Hepatocyte (in vitro differentiated cells): ENCODE measurements at regions not wholly inside any gene's neighbourhood (a gene's known extent, or its start where the extent isn't known, plus 50 kb on each side); places are given as distances from the start of the nearest gene placed in this dataset.

Experiments
- DNase-seq: peaks from one replicate; pipeline ENCODE4 v3.0.0-alpha.2; 2016; ENCODE audit warnings: low spot score
- H2AFZ ChIP-seq: fragments of 200-600 bp; sonication (generic); 2 replicates; pipeline ENCODE4 v1.6.0; 2016; ENCODE audit warnings: antibody characterized with exemption, mild to moderate bottlenecking
- H3K27ac ChIP-seq: fragments of 200-600 bp; sonication (generic); 2 replicates; pipeline ENCODE4 v1.5.1; 2016; ENCODE audit warnings: mild to moderate bottlenecking
- H3K27me3 ChIP-seq: fragments of 200-600 bp; sonication (generic); 2 replicates; pipeline ENCODE4 v1.6.1; 2016
- H3K36me3 ChIP-seq: fragments of 200-600 bp; sonication (generic); replicated peaks from 2 replicates; pipeline ENCODE4 v1.5.1; 2016; ENCODE audit warnings: low read depth; ENCODE audit not compliant: insufficient read depth
- H3K4me1 ChIP-seq: fragments of 200-600 bp; sonication (generic); 2 replicates; pipeline ENCODE4 v1.5.1; 2016; ENCODE audit warnings: mild to moderate bottlenecking, moderate library complexity; ENCODE audit not compliant: insufficient read depth
- H3K4me2 ChIP-seq: fragments of 200-600 bp; sonication (generic); 2 replicates; pipeline ENCODE4 v1.6.0; 2016
- H3K4me3 ChIP-seq: fragments of 200-600 bp; sonication (generic); 2 replicates; pipeline ENCODE4 v1.5.1; 2016; ENCODE audit warnings: mild to moderate bottlenecking
- H3K79me2 ChIP-seq: fragments of 200-600 bp; sonication (generic); 2 replicates; pipeline ENCODE4 v1.6.0; 2017; ENCODE audit warnings: mild to moderate bottlenecking
- H3K9me2 ChIP-seq: fragments of 200-600 bp; sonication (generic); replicated peaks from 2 replicates; pipeline ENCODE4 v1.6.0; 2017; ENCODE audit warnings: mild to moderate bottlenecking; ENCODE audit not compliant: insufficient read depth
- H3K9me3 ChIP-seq: fragments of 200-600 bp; sonication (generic); 2 replicates; pipeline ENCODE4 v1.5.1; 2016; ENCODE audit warnings: low read depth, mild to moderate bottlenecking
- H4K20me1 ChIP-seq: fragments of 200-600 bp; sonication (generic); 2 replicates; pipeline ENCODE4 v1.6.0; 2016; ENCODE audit warnings: mild to moderate bottlenecking; ENCODE audit not compliant: insufficient read depth, poor library complexity, severe bottlenecking
- CTCF ChIP-seq: fragments of 200-600 bp; sonication (generic); IDR thresholded peaks from 2 replicates; pipeline ENCODE4 v1.5.1; 2016; ENCODE audit warnings: antibody characterized with exemption, mild to moderate bottlenecking; ENCODE audit not compliant: poor library complexity
- EZH2 ChIP-seq: fragments of 200-600 bp; sonication (generic); IDR thresholded peaks from 2 replicates; pipeline ENCODE4 v1.6.1; 2016; ENCODE audit warnings: antibody characterized with exemption, mild to moderate bottlenecking, borderline replicate concordance
- EZH2phosphoT487 ChIP-seq: fragments of 200-600 bp; sonication (generic); IDR thresholded peaks from one replicate; pipeline ENCODE4 v1.6.1; 2018; ENCODE audit warnings: antibody characterized with exemption, mild to moderate bottlenecking, low read depth, moderate library complexity; ENCODE audit not compliant: unreplicated experiment, severe bottlenecking
- WGBS: methylation state at CpG from one replicate; pipeline ENCODE4 v1.1.6; 2016; ENCODE audit warnings: low lambda C conversion rate; ENCODE audit errors: missing lambda C conversion rate; 5-methylcytosine and 5-hydroxymethylcytosine counted together

DNA sequence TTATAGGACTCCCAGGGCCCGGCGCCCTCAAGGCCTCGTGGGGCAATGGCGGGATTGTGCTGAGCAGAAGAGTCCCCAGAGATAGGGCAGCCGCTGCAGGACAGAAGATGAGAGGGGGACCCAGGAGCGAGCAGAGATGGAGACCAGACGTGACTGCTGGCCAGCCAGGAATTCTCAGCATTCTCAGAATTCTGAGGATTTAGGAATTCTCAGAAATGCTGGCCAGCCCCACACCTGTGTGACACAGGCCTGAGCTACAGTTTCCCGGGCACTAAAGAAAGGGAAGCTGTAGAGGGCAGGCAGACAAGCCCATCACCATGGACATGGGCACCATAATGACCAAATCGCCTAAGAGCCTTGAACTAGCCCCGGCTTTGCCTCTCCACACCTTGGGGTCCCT lies 186.2 kb upstream of the CDH4 start:
- no peaks in the 10 kb centered on the region for H3K36me3 ChIP-seq
- 73% methylated on average over 10 of the region's 10 CpGs for WGBS
- no peaks in the 10 kb centered on the region for H3K27me3 ChIP-seq
- H3K4me1 ChIP-seq, result no peaks in the 10 kb centered on the region
- H3K4me2 ChIP-seq, result no peak overlapping the region
- no peaks in the 10 kb centered on the region for H3K9me3 ChIP-seq
- no peaks in the 10 kb centered on the region for H3K79me2 ChIP-seq
- H3K27ac ChIP-seq, result no peak overlapping the region
- DNase-seq, result no peak
- no peak for TF ChIP-seq EZH2
- H3K4me3 ChIP-seq, result no peak overlapping the region
- H4K20me1 ChIP-seq, result no peaks in the 10 kb centered on the region
- no peaks in the 10 kb centered on the region for H3K9me2 ChIP-seq
- no peak overlapping the region for H2AFZ ChIP-seq

GRCh38 chr20:61066526-61066925 lies 185.5 kb upstream of the CDH4 start:
- no peaks in the 10 kb centered on the region for H3K27me3 ChIP-seq
- H3K27ac ChIP-seq, result no peak overlapping the region
- H3K9me2 ChIP-seq, result no peaks in the 10 kb centered on the region
- no peak overlapping the region for H2AFZ ChIP-seq
- H3K9me3 ChIP-seq, result no peaks in the 10 kb centered on the region
- 92% methylated on average over 13 of the region's 13 CpGs for WGBS
- no peak for DNase-seq
- no peaks in the 10 kb centered on the region for H4K20me1 ChIP-seq
- no peaks in the 10 kb centered on the region for H3K4me1 ChIP-seq
- H3K4me2 ChIP-seq, result no peak overlapping the region
- H3K79me2 ChIP-seq, result no peaks in the 10 kb centered on the region
- no peak overlapping the region for H3K4me3 ChIP-seq
- H3K36me3 ChIP-seq, result no peaks in the 10 kb centered on the region
- TF ChIP-seq EZH2 (no peak), EZH2phosphoT487 (no peak), CTCF (no peak)

- Histone ChIP-seq H3K36me3 (no peaks in the 10 kb centered on the region), H3K27ac (no peak overlapping the region), H4K20me1 (no peaks in the 10 kb centered on the region), H3K79me2 (no peaks in the 10 kb centered on the region), H2AFZ (no peak overlapping the region), H3K27me3 (no peaks in the 10 kb centered on the region), H3K4me1 (no peaks in the 10 kb centered on the region), H3K9me2 (no peaks in the 10 kb centered on the region), H3K4me2 (no peak overlapping the region), H3K9me3 (no peaks in the 10 kb centered on the region), H3K4me3 (no peak overlapping the region)
- TF ChIP-seq EZH2phosphoT487 (no peak), CTCF (no peak), EZH2 (no peak)
- 86% methylated on average over 9 of the region's 9 CpGs for WGBS
- DNase-seq, result no peak
Observed at GRCh38 chr20:61067221-61067620, 184.8 kb upstream of the CDH4 start.

DNA sequence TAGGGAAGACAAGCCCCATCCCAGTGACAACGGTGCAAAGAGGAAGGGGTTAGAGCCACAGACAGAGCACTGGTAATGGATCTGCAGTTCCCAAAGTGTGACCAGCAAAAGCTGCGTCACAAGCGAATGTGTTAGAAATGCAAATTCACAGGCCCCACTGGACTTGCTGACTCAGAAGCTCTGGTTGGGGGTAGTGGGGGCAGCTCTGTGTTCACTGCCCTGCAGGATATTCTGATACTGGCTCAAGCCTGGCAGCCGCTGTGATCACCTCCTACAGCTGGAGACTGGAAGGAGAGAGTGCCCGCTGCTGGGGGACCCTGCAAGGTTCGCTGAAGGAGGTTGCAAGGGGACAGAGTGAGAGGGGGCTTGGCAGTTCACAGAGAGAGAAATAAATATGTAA lies 179.7 kb upstream of the CDH4 start:
- Histone ChIP-seq H2AFZ (no peak overlapping the region), H3K27me3 (no peaks in the 10 kb centered on the region), H3K27ac (no peak overlapping the region), H3K36me3 (no peaks in the 10 kb centered on the region), H3K79me2 (no peaks in the 10 kb centered on the region), H3K4me3 (no peak overlapping the region), H3K4me2 (no peak overlapping the region), H3K9me3 (no peaks in the 10 kb centered on the region), H3K4me1 (no peaks in the 10 kb centered on the region), H3K9me2 (no peaks in the 10 kb centered on the region), H4K20me1 (no peaks in the 10 kb centered on the region)
- TF ChIP-seq EZH2 (no peak), CTCF (no peak), EZH2phosphoT487 (no peak)
- WGBS, result 68% methylated on average over 6 of the region's 6 CpGs
- DNase-seq, result no peak
